GM20000 (cell line): ENCODE measurements at regions not wholly inside any gene's neighbourhood (a gene's known extent, or its start where the extent isn't known, plus 50 kb on each side); places are given as distances from the start of the nearest gene placed in this dataset.

Experiments used
- DNase-seq: peaks from one replicate; pipeline ENCODE4 v3.0.0; 2012; ENCODE audit warnings: low spot score
- TF ChIP-seq, protein P1 (sequence below): IDR thresholded peaks from 2 replicates; pipeline ENCODE4 v1.5.1; 2012; ENCODE audit warnings: mild to moderate bottlenecking, control low read depth; ENCODE audit errors: extremely low read depth, missing control alignments

DNA sequence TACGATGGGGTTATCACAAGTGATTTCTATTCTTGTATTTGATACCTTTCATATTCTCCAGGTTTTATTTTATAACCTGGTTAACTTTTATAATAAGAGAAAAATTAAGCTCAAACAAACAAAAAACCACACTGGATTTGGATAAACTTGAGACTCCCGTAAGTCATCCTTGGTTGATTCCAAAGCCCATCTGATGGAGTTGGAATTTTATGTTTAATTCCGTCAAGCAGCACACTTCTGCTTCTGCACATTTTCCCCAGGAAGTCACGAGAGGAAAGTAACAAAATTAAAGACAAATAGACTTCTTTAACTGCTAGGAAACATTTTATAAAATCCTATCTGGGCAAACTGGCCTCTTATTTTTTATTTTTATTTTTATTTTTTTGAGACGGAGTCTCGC, 207.9 kb downstream of the NXNL2 start:
- no peak for DNase-seq
- TF ChIP-seq, protein P1, sequence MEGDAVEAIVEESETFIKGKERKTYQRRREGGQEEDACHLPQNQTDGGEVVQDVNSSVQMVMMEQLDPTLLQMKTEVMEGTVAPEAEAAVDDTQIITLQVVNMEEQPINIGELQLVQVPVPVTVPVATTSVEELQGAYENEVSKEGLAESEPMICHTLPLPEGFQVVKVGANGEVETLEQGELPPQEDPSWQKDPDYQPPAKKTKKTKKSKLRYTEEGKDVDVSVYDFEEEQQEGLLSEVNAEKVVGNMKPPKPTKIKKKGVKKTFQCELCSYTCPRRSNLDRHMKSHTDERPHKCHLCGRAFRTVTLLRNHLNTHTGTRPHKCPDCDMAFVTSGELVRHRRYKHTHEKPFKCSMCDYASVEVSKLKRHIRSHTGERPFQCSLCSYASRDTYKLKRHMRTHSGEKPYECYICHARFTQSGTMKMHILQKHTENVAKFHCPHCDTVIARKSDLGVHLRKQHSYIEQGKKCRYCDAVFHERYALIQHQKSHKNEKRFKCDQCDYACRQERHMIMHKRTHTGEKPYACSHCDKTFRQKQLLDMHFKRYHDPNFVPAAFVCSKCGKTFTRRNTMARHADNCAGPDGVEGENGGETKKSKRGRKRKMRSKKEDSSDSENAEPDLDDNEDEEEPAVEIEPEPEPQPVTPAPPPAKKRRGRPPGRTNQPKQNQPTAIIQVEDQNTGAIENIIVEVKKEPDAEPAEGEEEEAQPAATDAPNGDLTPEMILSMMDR = no peak

DNA sequence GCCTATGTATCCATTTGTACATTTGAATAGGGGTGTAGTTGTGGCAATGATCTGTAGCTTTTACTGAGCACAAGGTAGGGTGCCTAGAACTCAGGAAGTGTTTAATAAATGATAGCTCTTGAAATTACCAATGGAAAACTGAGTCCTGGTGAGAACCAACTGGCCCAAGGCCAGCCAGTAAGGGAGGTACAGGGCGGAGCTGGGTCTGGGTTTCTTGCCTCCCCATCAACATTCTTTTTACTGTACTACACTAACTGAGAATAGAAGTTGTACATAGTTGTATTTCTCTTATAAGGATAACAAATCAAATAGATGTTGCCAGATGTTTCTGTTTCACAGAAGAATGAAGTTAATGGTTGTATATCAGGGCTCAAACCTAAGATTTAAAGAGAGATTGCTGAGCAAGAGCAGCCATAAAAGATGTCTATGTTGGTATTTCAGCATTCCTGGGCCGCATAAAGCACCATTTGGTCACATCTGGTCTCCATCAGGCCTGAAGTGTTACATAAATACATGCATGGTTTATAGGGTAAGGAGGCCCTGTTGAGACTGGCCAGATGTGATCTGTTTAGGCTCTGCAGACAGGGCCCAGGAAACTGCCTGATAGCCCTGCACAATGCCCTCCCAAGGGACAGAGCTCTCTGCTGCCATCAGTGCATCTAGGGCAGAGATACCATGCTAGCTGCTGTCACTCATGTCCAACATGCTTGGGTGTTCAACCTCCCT, 210.5 kb downstream of the NXNL2 start:
- TF ChIP-seq, protein P1 = no peak
- no peak for DNase-seq

DNA sequence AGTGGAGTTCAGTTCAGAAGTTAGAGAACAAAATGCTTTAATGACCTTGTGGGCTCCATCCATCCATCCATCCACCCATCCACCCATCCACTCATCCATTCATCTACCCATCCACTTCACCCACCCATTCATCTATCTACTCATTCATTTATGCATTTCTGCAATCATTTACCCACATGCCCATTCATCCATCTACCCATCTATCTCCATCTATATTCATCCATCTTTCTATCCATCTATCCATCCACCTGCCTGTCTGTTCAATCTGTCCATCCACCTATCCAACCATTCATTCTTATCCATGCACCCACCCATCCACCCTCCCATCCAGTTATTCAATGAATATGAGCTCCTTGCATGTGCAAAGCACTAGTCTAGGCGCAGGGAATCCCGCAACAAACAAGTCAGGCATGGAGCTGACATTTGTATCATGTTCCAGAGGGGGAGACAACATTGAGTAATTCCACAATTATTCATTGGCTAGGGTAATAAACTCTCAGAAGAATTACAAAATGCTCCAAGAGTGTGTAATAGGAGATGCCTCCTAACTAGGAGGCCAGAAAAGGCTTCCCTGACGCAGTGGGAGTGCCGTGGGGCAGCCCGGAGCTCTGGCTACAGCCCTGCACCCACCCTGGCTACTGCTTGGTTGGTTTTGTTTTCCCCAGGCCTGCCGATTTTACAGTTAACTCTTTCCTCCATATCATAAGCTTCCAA, 211.2 kb downstream of the NXNL2 start:
- DNase-seq = no peak
- TF ChIP-seq, protein P1 = no peak

DNA sequence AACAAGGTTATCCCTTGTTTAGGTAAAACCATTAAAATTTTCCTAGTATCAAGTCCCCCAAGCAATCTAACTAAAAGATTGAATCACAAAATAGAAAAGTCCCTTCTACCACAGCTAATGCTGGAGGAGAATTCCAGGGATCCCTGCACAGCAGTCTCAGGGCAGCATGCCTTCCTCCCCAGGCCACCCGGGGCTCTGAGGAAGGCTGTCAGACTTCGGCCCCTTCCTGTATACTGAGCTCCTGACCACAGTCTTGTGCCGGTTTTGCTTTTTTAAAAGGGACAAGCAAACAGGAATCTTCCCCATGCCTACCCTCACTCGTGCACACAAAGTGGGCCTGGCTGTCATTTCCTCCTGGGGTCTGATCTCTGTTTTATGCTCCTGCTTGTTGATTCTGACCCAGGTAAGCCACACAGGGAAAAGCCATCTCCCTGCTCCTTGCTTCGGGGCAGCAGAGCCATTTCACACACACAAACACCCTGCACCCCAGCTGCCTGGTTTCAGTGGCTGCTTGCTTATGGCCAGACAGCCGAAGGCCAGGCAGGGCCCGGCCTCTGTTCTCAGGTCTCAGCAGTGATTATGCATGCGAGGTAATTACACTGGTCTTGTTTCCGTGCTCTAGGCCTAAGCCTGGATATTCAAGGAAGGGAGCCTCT, 211.9 kb downstream of the NXNL2 start:
- TF ChIP-seq, protein P1 = no peak
- DNase-seq = no peak

DNA sequence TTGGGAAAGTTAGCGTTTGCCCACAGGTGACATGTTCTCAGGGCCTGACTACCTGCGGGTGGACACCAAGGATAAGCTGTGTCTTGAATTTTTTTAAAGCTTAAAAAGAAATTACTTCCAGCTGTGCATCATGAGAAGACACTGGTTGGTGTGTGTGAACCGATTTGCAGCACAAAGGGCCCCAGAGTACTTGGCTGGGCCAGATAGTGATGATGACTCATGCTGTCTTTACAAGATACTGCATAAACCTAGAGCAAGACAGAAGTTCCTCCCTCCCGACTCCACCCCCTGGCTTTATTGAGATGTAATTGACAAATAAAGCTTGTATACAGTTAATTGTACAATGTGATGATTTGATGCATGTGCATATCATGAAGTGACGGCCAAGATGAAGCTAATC, 212.8 kb downstream of the NXNL2 start:
- no peak for DNase-seq
- TF ChIP-seq, protein P1 = no peak

DNA sequence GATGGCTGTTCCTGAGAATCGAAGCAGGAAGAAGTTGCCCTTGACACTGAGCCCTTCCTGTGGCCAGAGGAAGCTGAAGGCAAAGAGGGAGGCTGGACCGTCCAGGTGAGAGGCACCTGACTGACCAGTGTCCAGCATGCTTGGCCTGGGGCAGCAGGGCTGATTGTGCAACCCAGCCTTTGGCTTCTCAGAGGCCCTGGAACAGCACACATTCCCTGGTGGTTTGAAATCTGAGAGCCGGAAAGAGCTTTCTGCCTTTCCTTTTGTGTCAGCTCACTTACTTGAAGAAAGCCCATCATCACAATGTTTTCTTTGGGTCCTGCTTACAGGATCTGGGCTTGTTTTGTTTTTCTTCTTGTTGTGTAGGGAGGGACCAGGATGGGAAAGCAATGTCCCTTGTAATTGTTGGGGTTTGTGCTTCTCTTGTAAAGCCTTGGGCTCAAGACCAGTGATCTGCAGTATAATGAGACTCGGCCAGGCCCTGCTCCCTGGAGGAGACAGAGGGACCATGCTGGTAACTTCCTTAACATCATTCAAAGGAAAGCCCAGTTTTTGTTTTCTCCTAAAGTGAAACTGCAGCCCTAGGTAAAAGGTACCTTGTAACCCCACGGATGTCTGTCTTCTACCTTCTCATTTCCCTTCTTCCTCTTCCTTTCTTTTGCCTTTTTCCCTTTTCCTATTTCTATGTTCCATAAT, 213.7 kb downstream of the NXNL2 start:
- no peak for DNase-seq
- TF ChIP-seq, protein P1 = no peak
